Stomach (tissue), 4 donors: ENCODE measurements at regions not wholly inside any gene's neighbourhood (a gene's known extent, or its start where the extent isn't known, plus 50 kb on each side); places are given as distances from the start of the nearest gene placed in this dataset.

ENCODE experiments used
- POLR2A ChIP-seq, 4 donors: fragments of 450-650 bp; IDR thresholded peaks; one replicate each; pipeline ENCODE4 v1.6.1; 2016; ENCODE audit warnings: antibody characterized with exemption in 4 of 4, control low read depth in 2 of 4, mild to moderate bottlenecking in 1 of 4, moderate library complexity in 1 of 4
- POLR2AphosphoS5 ChIP-seq, 3 donors: sonication (generic); formaldehyde crosslinking; IDR thresholded peaks; one replicate each; pipeline ENCODE4 v1.6.1; 2016; ENCODE audit warnings: antibody characterized with exemption in 3 of 3

DNA sequence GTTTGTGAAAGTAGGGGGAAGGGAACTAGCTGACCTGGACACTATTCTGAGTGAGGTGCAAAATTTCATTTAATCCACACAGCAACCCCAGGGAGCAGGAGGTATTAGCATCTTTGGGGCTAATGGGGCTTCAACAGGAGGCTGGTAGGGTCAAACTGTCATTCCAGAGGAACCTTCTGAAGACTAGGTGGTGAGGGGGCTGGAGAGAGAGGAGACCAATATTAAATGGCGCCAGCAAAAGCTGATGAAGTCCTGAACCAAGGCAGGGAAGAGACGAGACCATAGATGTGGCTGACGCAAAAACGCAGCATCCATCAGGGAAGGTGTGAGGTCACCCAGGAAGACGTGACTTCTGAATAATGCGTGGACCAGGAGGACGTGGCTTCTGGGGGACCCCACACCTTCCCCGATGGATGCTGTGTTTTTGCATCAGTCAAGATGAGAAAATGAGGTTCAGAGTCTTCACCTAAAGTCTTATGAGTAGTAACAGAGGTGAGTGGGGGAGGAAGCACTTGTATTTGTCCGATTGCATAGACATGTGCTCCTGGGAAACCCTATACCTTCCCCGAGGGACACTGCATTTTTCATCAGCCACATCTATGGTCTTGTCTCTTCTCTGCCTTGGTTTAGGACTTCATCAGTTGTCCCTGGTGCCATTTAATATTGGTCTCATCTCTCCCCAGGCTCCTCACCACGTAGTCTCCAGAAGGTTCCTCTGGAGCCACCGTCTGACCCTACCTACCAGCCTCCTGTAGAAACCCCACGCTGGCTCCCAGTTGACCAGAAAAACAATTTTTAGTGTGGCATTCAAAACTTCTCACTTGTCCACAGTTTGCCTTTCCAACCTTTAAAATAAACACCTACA lies 188.6 kb downstream of the MYCN start:
- TF ChIP-seq POLR2A (IDR thresholded peaks at IDR 0.05) (no peak), POLR2AphosphoS5 (IDR thresholded peaks at IDR 0.05) (no peak)
